T-helper 1 cell treated with Interleukin-12 subunit alpha and Interleukin-12 subunit beta and Interleukin-4 antibody, amounts not matched to agents 30 ng/mL and 1 ng/mL, for 36 hours (primary cell): ENCODE measurements at regions not wholly inside any gene's neighbourhood (a gene's known extent, or its start where the extent isn't known, plus 50 kb on each side); places are given as distances from the start of the nearest gene placed in this dataset.

ENCODE experiments used
- intact Hi-C: fragments of 100-400 bp; cut with micrococcal nuclease; formaldehyde crosslinking; loops from one replicate; pipeline ENCODE4 v1.15.1; 2024

GRCh38 chr1:63190171-63190570 is 132.2 kb upstream of the FOXD3 start:
- intact Hi-C loops, result no loop called here

- intact Hi-C loops, result no loop called here
Observed at GRCh38 chr1:63198871-63199394, 123.4 kb upstream of the FOXD3 start.

GRCh38 chr1:63199706-63200335 is 122.5 kb upstream of the FOXD3 start:
- intact Hi-C loops, result no loop called here

- intact Hi-C loops, result no loop called here
Observed at GRCh38 chr1:63200676-63201075, 121.7 kb upstream of the FOXD3 start.

GRCh38 chr1:63203641-63204040 is 118.7 kb upstream of the FOXD3 start:
- intact Hi-C loops, result no loop called here

GRCh38 chr1:63205776-63206175 is 116.6 kb upstream of the FOXD3 start:
- intact Hi-C loops, result no loop called here

- intact Hi-C loops, result no loop called here
Observed at GRCh38 chr1:63214553-63214952, 107.8 kb upstream of the FOXD3 start.

- intact Hi-C loops, result no loop called here
Observed at GRCh38 chr1:63223426-63223825, 98.9 kb upstream of the FOXD3 start.

- intact Hi-C loops, result no loop called here
Observed at GRCh38 chr1:63230722-63231121, 91.6 kb upstream of the FOXD3 start.

GRCh38 chr1:63238721-63239120 is 83.6 kb upstream of the FOXD3 start:
- intact Hi-C loops, result no loop called here

GRCh38 chr1:63245186-63245585 is 77.2 kb upstream of the FOXD3 start:
- intact Hi-C loops, result no loop called here

GRCh38 chr1:63248216-63248615 is 74.2 kb upstream of the FOXD3 start:
- intact Hi-C loops, result no loop called here

GRCh38 chr1:63255153-63255552 is 67.2 kb upstream of the FOXD3 start:
- intact Hi-C loops, result no loop called here

- intact Hi-C loops, result no loop called here
Observed at GRCh38 chr1:63261736-63262458, 60.5 kb upstream of the FOXD3 start.

- intact Hi-C loops, result no loop called here
Observed at GRCh38 chr1:63262459-63262770, 60.0 kb upstream of the FOXD3 start.

- intact Hi-C loops, result no loop called here
Observed at GRCh38 chr1:63264161-63264560, 58.2 kb upstream of the FOXD3 start.

- intact Hi-C loops, result no loop called here
Observed at GRCh38 chr1:63266857-63267256, 55.5 kb upstream of the FOXD3 start.

GRCh38 chr1:63268876-63269275 is 53.5 kb upstream of the FOXD3 start:
- intact Hi-C loops, result no loop called here

GRCh38 chr1:63269571-63269970 is 52.8 kb upstream of the FOXD3 start:
- intact Hi-C loops, result no loop called here
